HCT116 (cell line): ENCODE measurements at regions not wholly inside any gene's neighbourhood (a gene's known extent, or its start where the extent isn't known, plus 50 kb on each side); places are given as distances from the start of the nearest gene placed in this dataset.

Experiments used
- ATAC-seq: fragments of 200-7000 bp; cut with Tn5 transposase; 2 replicates; pipeline ENCODE4 v1.9.1; 2020; ENCODE audit warnings: mild to moderate bottlenecking, moderate library complexity
- BruUV-seq: library from RNA; stranded (reverse); fragments of 400-500 nt; replicated peaks from 2 replicates; lab custom pipeline; 2021; lab: Mats Ljungman, UMichigan
- CTCF ChIA-PET: fragments of 300-600 bp; sonication (Branson Sonifier 250); formaldehyde crosslinking; loops from one replicate; lab custom pipeline; 2021; ENCODE audit warnings: antibody characterized with exemption; lab: Charles Lee
- POLR2A ChIA-PET: fragments of 300-600, 350-600 bp; sonication (Branson Sonifier 250); formaldehyde crosslinking; loops from one replicate; lab custom pipeline; 2021; ENCODE audit warnings: antibody characterized with exemption; lab: Charles Lee
- RAD21 ChIA-PET, 2 experiments: fragments of 300-600 bp; sonication (Branson Sonifier 250); formaldehyde crosslinking; loops; one replicate each; lab custom pipeline; 2023; ENCODE audit warnings: low total read pairs in 2 of 2; ENCODE audit not compliant: uncharacterized antibody in 2 of 2, unreplicated experiment in 2 of 2, low non-redundant PET in 1 of 2; lab: Charles Lee
- DNase-seq: peaks from one replicate; pipeline ENCODE4 v3.0.0-alpha.2; 2010; ENCODE audit warnings: low read depth, low spot score
- H2AFZ ChIP-seq: fragments of 200-600 bp; shearing (Covaris generic), sonication (generic); 2 replicates; pipeline ENCODE4 v1.6.1; 2017; ENCODE audit warnings: low read depth, mixed run types, mixed read lengths, antibody characterized with exemption, low read length; ENCODE audit not compliant: poor library complexity, severe bottlenecking
- H3K27ac ChIP-seq: 2 replicates; pipeline ENCODE4 v1.5.1; 2012; ENCODE audit warnings: low read depth, low read length
- H3K27me3 ChIP-seq: fragments of 200-600 bp; sonication (generic); 2 replicates; pipeline ENCODE4 v1.6.1; 2016; ENCODE audit warnings: mixed run types, low read length, mixed read lengths; ENCODE audit not compliant: insufficient read depth
- H3K36me3 ChIP-seq, 2 experiments: fragments of 200-500 bp in 1 of 2; fragments of 200-600 bp in 1 of 2; sonication (Bioruptor generic) in 1 of 2; sonication (generic) in 1 of 2; 2 replicates each; pipeline versions ENCODE4 v1.5.1 to v1.6.1; 2014 to 2016; ENCODE audit warnings: low read length in 2 of 2, inconsistent platforms in 1 of 2, mixed read lengths in 1 of 2, mixed run types in 1 of 2; ENCODE audit not compliant: insufficient read depth in 2 of 2, control insufficient read depth in 1 of 2
- H3K4me1 ChIP-seq, 2 experiments: fragments of 200-600 bp in 1 of 2; sonication (generic) in 1 of 2; 2 replicates each; pipeline versions ENCODE4 v1.5.1 to v1.6.1; 2012 to 2017; ENCODE audit warnings: low read length in 2 of 2, inconsistent platforms in 1 of 2, mild to moderate bottlenecking in 1 of 2, mixed read lengths in 1 of 2, mixed run types in 1 of 2, moderate library complexity in 1 of 2; ENCODE audit not compliant: insufficient read depth in 2 of 2, control insufficient read depth in 1 of 2
- H3K4me2 ChIP-seq: fragments of 200-600 bp; sonication (generic); 2 replicates; pipeline ENCODE4 v1.6.1; 2017; ENCODE audit warnings: mixed run types, low read length, mixed read lengths
- H3K4me3 ChIP-seq, 2 experiments: fragments of 200-600 bp in 1 of 2; sonication (generic) in 1 of 2; replicated peaks in 1 of 2; 2 replicates each; pipeline ENCODE4 v1.5.1; 2011 to 2016; ENCODE audit warnings: low read length in 2 of 2, control low read depth in 1 of 2, low read depth in 1 of 2, mild to moderate bottlenecking in 1 of 2, mixed read lengths in 1 of 2, mixed run types in 1 of 2
- H3K79me2 ChIP-seq: fragments of 200-600 bp; sonication (generic); 2 replicates; pipeline ENCODE4 v1.6.1; 2017; ENCODE audit warnings: mild to moderate bottlenecking, mixed run types, low read length, moderate library complexity, mixed read lengths; ENCODE audit not compliant: insufficient read depth
- H3K9ac ChIP-seq: fragments of 200-600 bp; sonication (generic); 2 replicates; pipeline ENCODE4 v1.6.1; 2016; ENCODE audit warnings: low read length, mixed read lengths
- H3K9me2 ChIP-seq: fragments of 200-600 bp; sonication (generic), shearing (Covaris generic); 2 replicates; pipeline ENCODE4 v1.6.1; 2017; ENCODE audit warnings: mixed run types, mild to moderate bottlenecking, moderate library complexity; ENCODE audit not compliant: insufficient read depth
- H3K9me3 ChIP-seq, 2 experiments: fragments of 200-500 bp in 1 of 2; fragments of 200-600 bp in 1 of 2; sonication (Bioruptor generic) in 1 of 2; sonication (generic) in 1 of 2; 2 replicates each; pipeline ENCODE4 v1.6.1; 2014 to 2017; ENCODE audit warnings: low read length in 2 of 2, mixed read lengths in 2 of 2, inconsistent platforms in 1 of 2, low read depth in 1 of 2, mild to moderate bottlenecking in 1 of 2, mixed run types in 1 of 2, moderate library complexity in 1 of 2; ENCODE audit not compliant: control insufficient read depth in 1 of 2, insufficient read depth in 1 of 2
- H4K20me1 ChIP-seq: fragments of 200-600 bp; sonication (generic), shearing (Covaris generic); 2 replicates; pipeline ENCODE4 v1.6.1; 2017; ENCODE audit warnings: mixed run types, mild to moderate bottlenecking, moderate library complexity; ENCODE audit not compliant: insufficient read depth
- ATF3 ChIP-seq: IDR thresholded peaks from 2 replicates; pipeline ENCODE4 v1.6.1; 2012
- CBX3 ChIP-seq: IDR thresholded peaks from 2 replicates; pipeline ENCODE4 v1.6.1; 2012; ENCODE audit warnings: low read depth
- EGR1 ChIP-seq: IDR thresholded peaks from 2 replicates; pipeline ENCODE4 v1.6.1; 2012; ENCODE audit warnings: low read depth
- ELF1 ChIP-seq: IDR thresholded peaks from 2 replicates; pipeline ENCODE4 v1.6.1; 2012; ENCODE audit warnings: low read depth, borderline replicate concordance
- EZH2 ChIP-seq: fragments of 200-600 bp; sonication (generic); IDR thresholded peaks from 2 replicates; pipeline ENCODE4 v1.6.1; 2017; ENCODE audit warnings: antibody characterized with exemption, mixed run types
- RAD21 ChIP-seq: IDR thresholded peaks from 2 replicates; pipeline ENCODE4 v1.6.1; 2012; ENCODE audit warnings: low read depth, mild to moderate bottlenecking
- SIN3A ChIP-seq: IDR thresholded peaks from 2 replicates; pipeline ENCODE4 v1.6.1; 2012; ENCODE audit warnings: low read depth
- TCF7L2 ChIP-seq: IDR thresholded peaks from 2 replicates; pipeline ENCODE4 v1.7.0; 2011; ENCODE audit warnings: borderline replicate concordance, inconsistent platforms; ENCODE audit not compliant: insufficient read depth, insufficient read length; ENCODE audit errors: extremely low read depth
- ZBTB33 ChIP-seq: IDR thresholded peaks from 2 replicates; pipeline ENCODE4 v1.6.1; 2011; ENCODE audit warnings: mild to moderate bottlenecking, low read length, moderate library complexity; ENCODE audit not compliant: insufficient replicate concordance; ENCODE audit errors: extremely low read depth
- ZNF274 ChIP-seq: fragments of 200-500 bp; sonication (Bioruptor generic); IDR thresholded peaks from 2 replicates; pipeline ENCODE4 v1.6.1; 2014; ENCODE audit warnings: mild to moderate bottlenecking, low read depth, low read length, inconsistent platforms
- intact Hi-C: fragments of 100-400 bp; cut with micrococcal nuclease; formaldehyde crosslinking; loops from 2 replicates; pipeline ENCODE4 v1.10.0; 2022
- TF ChIP-seq, protein P1 (sequence below): IDR thresholded peaks from 2 replicates; pipeline ENCODE4 v1.6.1; 2012
- TF ChIP-seq, protein P2 (sequence below), 3 experiments: fragments of 200-600 bp in 1 of 3; sonication (generic) in 1 of 3; IDR thresholded peaks in 2 of 3; conservative IDR thresholded peaks in 1 of 3; 2 replicates each; pipeline ENCODE4 v1.5.1; 2012 to 2017; ENCODE audit warnings: low read depth in 2 of 3, low read length in 2 of 3, antibody characterized with exemption in 1 of 3, borderline replicate concordance in 1 of 3, control low read depth in 1 of 3, mild to moderate bottlenecking in 1 of 3, mixed read lengths in 1 of 3, mixed run types in 1 of 3, moderate library complexity in 1 of 3; ENCODE audit not compliant: insufficient read depth in 1 of 3

- Histone ChIP-seq H3K4me1 (no peaks in the 10 kb centered on the region), H3K79me2 (no peaks in the 10 kb centered on the region), H3K36me3 (no peaks in the 10 kb centered on the region), H3K27me3 (no peaks in the 10 kb centered on the region), H3K4me3 (no peak overlapping the region), H3K9me2 (no peaks in the 10 kb centered on the region), H3K9ac (no peak overlapping the region), H3K27ac (no peak overlapping the region), H2AFZ (no peak overlapping the region), H4K20me1 (no peaks in the 10 kb centered on the region), H3K9me3 (no peaks in the 10 kb centered on the region)
- CTCF ChIA-PET: no interaction called here
- POLR2A ChIA-PET: no interaction called here
- intact Hi-C loops: no loop called here
- TF ChIP-seq, protein P1, sequence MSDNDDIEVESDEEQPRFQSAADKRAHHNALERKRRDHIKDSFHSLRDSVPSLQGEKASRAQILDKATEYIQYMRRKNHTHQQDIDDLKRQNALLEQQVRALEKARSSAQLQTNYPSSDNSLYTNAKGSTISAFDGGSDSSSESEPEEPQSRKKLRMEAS: no peak
- TF ChIP-seq EGR1: no peak
- no peak for TF ChIP-seq CBX3
- TF ChIP-seq, all 23 proteins: peak for 0
- no peak overlapping the region for H3K4me2 ChIP-seq
- DNase-seq (no peak), ATAC-seq (no peak)
- no TSS peak for BruUV-seq
- RAD21 ChIA-PET: no interaction called here
Measured at GRCh38 chr5:128613128-128613527, 75.1 kb upstream of the FBN2 start.

DNA sequence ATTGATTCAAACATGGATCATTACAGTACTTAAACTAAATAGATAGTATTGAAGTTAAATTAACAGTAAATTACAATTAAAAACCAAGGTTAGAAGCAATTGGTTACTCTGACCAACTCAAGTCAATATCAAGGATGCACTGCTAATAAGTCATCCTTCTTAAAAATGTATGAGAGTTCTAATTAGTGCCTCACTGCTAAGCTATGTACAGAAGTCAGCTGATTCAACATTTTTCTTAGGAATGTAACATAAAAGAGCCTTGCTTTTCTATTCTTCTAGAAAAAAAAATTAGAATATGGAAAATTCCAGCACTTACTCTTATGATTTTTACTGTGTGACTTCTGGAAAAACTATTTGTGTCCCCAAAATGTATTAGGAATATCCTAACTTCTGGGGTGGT, 75.7 kb upstream of the FBN2 start:
- no peaks in the 10 kb centered on the region for H3K9me3 ChIP-seq
- no peak overlapping the region for H3K4me3 ChIP-seq
- H3K27me3 ChIP-seq: no peaks in the 10 kb centered on the region
- H4K20me1 ChIP-seq: no peaks in the 10 kb centered on the region
- ATAC-seq: no peak
- H3K4me1 ChIP-seq: no peaks in the 10 kb centered on the region
- H3K79me2 ChIP-seq: no peaks in the 10 kb centered on the region
- no TSS peak for BruUV-seq
- POLR2A ChIA-PET: no interaction called here
- no peak overlapping the region for H3K9ac ChIP-seq
- H3K9me2 ChIP-seq: no peaks in the 10 kb centered on the region
- H2AFZ ChIP-seq: no peak overlapping the region
- H3K4me2 ChIP-seq: no peak overlapping the region
- no peaks in the 10 kb centered on the region for H3K36me3 ChIP-seq
- CTCF ChIA-PET: no interaction called here
- intact Hi-C loops: no loop called here
- RAD21 ChIA-PET: no interaction called here
- DNase-seq: no peak
- H3K27ac ChIP-seq: no peak overlapping the region
- TF ChIP-seq RAD21 (no peak), ATF3 (no peak), ZNF274 (no peak), TCF7L2 (no peak), SIN3A (no peak), ELF1 (no peak), ZBTB33 (no peak), EGR1 (no peak), EZH2 (no peak)
- TF ChIP-seq, protein P2, sequence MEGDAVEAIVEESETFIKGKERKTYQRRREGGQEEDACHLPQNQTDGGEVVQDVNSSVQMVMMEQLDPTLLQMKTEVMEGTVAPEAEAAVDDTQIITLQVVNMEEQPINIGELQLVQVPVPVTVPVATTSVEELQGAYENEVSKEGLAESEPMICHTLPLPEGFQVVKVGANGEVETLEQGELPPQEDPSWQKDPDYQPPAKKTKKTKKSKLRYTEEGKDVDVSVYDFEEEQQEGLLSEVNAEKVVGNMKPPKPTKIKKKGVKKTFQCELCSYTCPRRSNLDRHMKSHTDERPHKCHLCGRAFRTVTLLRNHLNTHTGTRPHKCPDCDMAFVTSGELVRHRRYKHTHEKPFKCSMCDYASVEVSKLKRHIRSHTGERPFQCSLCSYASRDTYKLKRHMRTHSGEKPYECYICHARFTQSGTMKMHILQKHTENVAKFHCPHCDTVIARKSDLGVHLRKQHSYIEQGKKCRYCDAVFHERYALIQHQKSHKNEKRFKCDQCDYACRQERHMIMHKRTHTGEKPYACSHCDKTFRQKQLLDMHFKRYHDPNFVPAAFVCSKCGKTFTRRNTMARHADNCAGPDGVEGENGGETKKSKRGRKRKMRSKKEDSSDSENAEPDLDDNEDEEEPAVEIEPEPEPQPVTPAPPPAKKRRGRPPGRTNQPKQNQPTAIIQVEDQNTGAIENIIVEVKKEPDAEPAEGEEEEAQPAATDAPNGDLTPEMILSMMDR (IDR thresholded peaks at IDR 0.05 in 2 of 3, conservative IDR thresholded peaks at IDR 0.05 in 1 of 3; ENCODE audit: borderline replicate concordance in 1 of 3, insufficient read depth in 1 of 3, low read depth in 2 of 3, low read length in 2 of 3): no peak
- TF ChIP-seq, protein P1: no peak
